ENCODE measurements at regions not wholly inside any gene's neighbourhood (a gene's known extent, or its start where the extent isn't known, plus 50 kb on each side); places are given as distances from the start of the nearest gene placed in this dataset.

DNA sequence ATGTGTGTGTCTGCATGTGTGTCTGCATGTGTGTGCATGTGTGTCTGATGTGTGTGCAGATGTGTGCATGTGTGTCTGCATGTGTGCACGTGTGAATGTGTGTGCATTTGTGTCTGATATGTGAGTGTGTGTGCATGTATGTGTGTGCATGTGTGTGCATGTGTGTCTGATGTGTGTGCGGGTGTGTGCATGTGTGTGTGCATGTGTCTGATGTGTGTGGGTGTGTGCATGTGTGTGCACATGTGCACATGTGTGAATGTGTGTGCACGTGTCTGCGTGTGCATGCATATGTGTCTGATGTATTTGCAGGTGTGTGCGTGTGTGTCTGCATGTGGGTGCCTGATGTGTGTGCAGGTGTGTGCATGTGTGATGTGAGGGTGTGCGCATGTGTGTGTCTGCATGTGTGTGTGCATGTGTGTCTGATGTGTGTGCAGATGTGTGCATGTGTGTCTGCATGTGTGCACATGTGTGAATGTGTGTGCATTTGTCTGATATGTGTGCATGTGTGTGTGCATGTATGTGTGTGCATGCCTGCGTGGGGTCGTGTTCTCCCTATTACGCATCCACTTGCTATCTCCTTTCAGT lies 470.1 kb upstream of the HS6ST1 start:
- TF ChIP-seq, protein P1, sequence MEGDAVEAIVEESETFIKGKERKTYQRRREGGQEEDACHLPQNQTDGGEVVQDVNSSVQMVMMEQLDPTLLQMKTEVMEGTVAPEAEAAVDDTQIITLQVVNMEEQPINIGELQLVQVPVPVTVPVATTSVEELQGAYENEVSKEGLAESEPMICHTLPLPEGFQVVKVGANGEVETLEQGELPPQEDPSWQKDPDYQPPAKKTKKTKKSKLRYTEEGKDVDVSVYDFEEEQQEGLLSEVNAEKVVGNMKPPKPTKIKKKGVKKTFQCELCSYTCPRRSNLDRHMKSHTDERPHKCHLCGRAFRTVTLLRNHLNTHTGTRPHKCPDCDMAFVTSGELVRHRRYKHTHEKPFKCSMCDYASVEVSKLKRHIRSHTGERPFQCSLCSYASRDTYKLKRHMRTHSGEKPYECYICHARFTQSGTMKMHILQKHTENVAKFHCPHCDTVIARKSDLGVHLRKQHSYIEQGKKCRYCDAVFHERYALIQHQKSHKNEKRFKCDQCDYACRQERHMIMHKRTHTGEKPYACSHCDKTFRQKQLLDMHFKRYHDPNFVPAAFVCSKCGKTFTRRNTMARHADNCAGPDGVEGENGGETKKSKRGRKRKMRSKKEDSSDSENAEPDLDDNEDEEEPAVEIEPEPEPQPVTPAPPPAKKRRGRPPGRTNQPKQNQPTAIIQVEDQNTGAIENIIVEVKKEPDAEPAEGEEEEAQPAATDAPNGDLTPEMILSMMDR (IDR thresholded peaks at IDR 0.05; ENCODE audit: low read depth, low read length) = no peak
- no peak for TF ChIP-seq EZH2phosphoT487 (IDR thresholded peaks at IDR 0.05; ENCODE audit: low read depth)
